GM23338 (cell line): ENCODE measurements at regions not wholly inside any gene's neighbourhood (a gene's known extent, or its start where the extent isn't known, plus 50 kb on each side); places are given as distances from the start of the nearest gene placed in this dataset.

Source experiments
- EZH2phosphoT487 ChIP-seq: fragments of 200-600 bp; sonication (generic); IDR thresholded peaks from one replicate; pipeline ENCODE4 v1.8.1; 2018; ENCODE audit warnings: antibody characterized with exemption; ENCODE audit not compliant: unreplicated experiment
- JUNB ChIP-seq: IDR thresholded peaks from one replicate; pipeline ENCODE4 v1.6.1; 2016; ENCODE audit warnings: antibody characterized with exemption; ENCODE audit not compliant: unreplicated experiment
- POLR2AphosphoS5 ChIP-seq: IDR thresholded peaks from 2 replicates; pipeline ENCODE4 v1.6.1; 2016; ENCODE audit warnings: antibody characterized with exemption, low read depth
- TF ChIP-seq, protein P1 (sequence below), 2 experiments: fragments of 200-600 bp in 1 of 2; sonication (generic) in 1 of 2; conservative IDR thresholded peaks; 2 replicates each; pipeline versions ENCODE4 v1.5.1 to v1.6.1; 2016 to 2017; ENCODE audit warnings: antibody characterized with exemption in 2 of 2, low read depth in 2 of 2, mild to moderate bottlenecking in 2 of 2, moderate library complexity in 1 of 2

DNA sequence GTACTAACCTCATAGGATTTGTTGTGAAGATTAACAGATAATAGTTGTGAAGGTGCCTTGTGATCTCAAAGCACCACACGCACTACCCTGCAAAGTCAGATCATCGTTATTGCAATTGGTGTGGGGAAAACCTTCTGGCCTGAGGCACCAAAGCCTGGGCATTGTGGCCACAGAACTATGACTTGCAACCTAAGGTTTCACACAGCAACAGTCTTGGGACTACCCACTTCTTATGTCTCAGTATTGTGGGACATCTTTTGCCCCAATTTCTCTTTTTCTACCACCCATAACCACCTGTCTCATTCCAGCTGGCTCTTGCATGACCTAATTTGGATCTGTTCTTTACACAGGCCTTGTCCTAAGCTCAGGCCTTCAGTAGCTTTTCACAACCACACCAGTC, 247.8 kb upstream of the NR4A3 start:
- TF ChIP-seq, protein P1, sequence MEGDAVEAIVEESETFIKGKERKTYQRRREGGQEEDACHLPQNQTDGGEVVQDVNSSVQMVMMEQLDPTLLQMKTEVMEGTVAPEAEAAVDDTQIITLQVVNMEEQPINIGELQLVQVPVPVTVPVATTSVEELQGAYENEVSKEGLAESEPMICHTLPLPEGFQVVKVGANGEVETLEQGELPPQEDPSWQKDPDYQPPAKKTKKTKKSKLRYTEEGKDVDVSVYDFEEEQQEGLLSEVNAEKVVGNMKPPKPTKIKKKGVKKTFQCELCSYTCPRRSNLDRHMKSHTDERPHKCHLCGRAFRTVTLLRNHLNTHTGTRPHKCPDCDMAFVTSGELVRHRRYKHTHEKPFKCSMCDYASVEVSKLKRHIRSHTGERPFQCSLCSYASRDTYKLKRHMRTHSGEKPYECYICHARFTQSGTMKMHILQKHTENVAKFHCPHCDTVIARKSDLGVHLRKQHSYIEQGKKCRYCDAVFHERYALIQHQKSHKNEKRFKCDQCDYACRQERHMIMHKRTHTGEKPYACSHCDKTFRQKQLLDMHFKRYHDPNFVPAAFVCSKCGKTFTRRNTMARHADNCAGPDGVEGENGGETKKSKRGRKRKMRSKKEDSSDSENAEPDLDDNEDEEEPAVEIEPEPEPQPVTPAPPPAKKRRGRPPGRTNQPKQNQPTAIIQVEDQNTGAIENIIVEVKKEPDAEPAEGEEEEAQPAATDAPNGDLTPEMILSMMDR (conservative IDR thresholded peaks at IDR 0.05; ENCODE audit: low read depth in 2 of 2), result no peak
- TF ChIP-seq POLR2AphosphoS5 (no peak), EZH2phosphoT487 (no peak), JUNB (no peak)
